C4-2B (cell line): ENCODE measurements at regions not wholly inside any gene's neighbourhood (a gene's known extent, or its start where the extent isn't known, plus 50 kb on each side); places are given as distances from the start of the nearest gene placed in this dataset.
A peak's percentile ranks its signal among the peaks of the same experiment; 100 is the strongest.

ENCODE experiments used
- H3K27ac ChIP-seq: fragments of 450-650 bp; 2 replicates; pipeline ENCODE4 v1.5.1; 2017
- CTCF ChIP-seq: fragments of 450-650 bp; conservative IDR thresholded peaks from 2 replicates; pipeline ENCODE4 v1.5.1; 2017; ENCODE audit warnings: mild to moderate bottlenecking
- ZFX ChIP-seq: fragments of 450-650 bp; IDR thresholded peaks from 2 replicates; pipeline ENCODE4 v1.6.1; 2017

- TF ChIP-seq CTCF (no peak), ZFX (no peak)
- H3K27ac ChIP-seq, result peak overlapping the region; percentile 82
Measured at GRCh38 chr4:184283659-184284335, 66.1 kb upstream of the ENPP6 start.

- TF ChIP-seq ZFX, result no peak
- TF ChIP-seq CTCF, result no peak
- H3K27ac ChIP-seq, result peak overlapping the region; percentile 82
Measured at GRCh38 chr4:184282895-184283654, 65.4 kb upstream of the ENPP6 start.

GRCh38 chr4:184282251-184282713 is 64.6 kb upstream of the ENPP6 start:
- no peak overlapping the region for H3K27ac ChIP-seq
- no peak for TF ChIP-seq CTCF
- no peak for TF ChIP-seq ZFX

GRCh38 chr4:184281231-184282139 is 63.8 kb upstream of the ENPP6 start:
- TF ChIP-seq ZFX, result no peak
- TF ChIP-seq CTCF, result no peak
- H3K27ac ChIP-seq, result no peak overlapping the region

GRCh38 chr4:184280591-184281071 is 63.0 kb upstream of the ENPP6 start:
- TF ChIP-seq CTCF, result no peak
- TF ChIP-seq ZFX, result no peak
- H3K27ac ChIP-seq, result no peak overlapping the region

GRCh38 chr4:184280137-184280536 is 62.5 kb upstream of the ENPP6 start:
- no peak overlapping the region for H3K27ac ChIP-seq
- no peak for TF ChIP-seq ZFX
- TF ChIP-seq CTCF, result no peak
